A673 (cell line): ENCODE measurements at regions not wholly inside any gene's neighbourhood (a gene's known extent, or its start where the extent isn't known, plus 50 kb on each side); places are given as distances from the start of the nearest gene placed in this dataset.
"Not testable (repeated sequence)": the region's sequence is repeated elsewhere in the genome, so short reads cannot be mapped to it uniquely, and the experiment has no call there.

Experiments
- BruUV-seq: library from RNA; stranded (reverse); fragments of 400-500 nt; replicated peaks from 2 replicates; lab custom pipeline; 2021; lab: Mats Ljungman, UMichigan
- CTCF ChIA-PET: fragments of 300-600 bp; sonication (Branson Sonifier 250); formaldehyde crosslinking; loops from one replicate; lab custom pipeline; 2022; ENCODE audit warnings: antibody characterized with exemption; lab: Charles Lee
- POLR2A ChIA-PET: fragments of 300-600 bp; sonication (Branson Sonifier 250); formaldehyde crosslinking; loops from one replicate; lab custom pipeline; 2022; ENCODE audit warnings: antibody characterized with exemption; ENCODE audit not compliant: low non-redundant PET; lab: Charles Lee
- DNase-seq: peaks from one replicate; pipeline ENCODE4 v3.0.0-alpha.2; 2015; ENCODE audit warnings: low spot score
- H3K27ac ChIP-seq: fragments of 200-600 bp; sonication (generic); 2 replicates; pipeline ENCODE4 v1.5.1; 2016; ENCODE audit warnings: mixed run types, low read depth, mild to moderate bottlenecking, mixed read lengths, antibody characterized with exemption, low read length; ENCODE audit not compliant: poor library complexity, severe bottlenecking
- H3K27me3 ChIP-seq: fragments of 200-600 bp; sonication (generic); replicated peaks from 2 replicates; pipeline ENCODE4 v1.6.1; 2017; ENCODE audit warnings: mixed run types, low read depth, mild to moderate bottlenecking, mixed read lengths, antibody characterized with exemption, low read length; ENCODE audit not compliant: insufficient read depth, poor library complexity
- H3K36me3 ChIP-seq: fragments of 200-600 bp; sonication (generic); 2 replicates; pipeline ENCODE4 v1.6.1; 2016; ENCODE audit warnings: mixed run types, mild to moderate bottlenecking, mixed read lengths, antibody characterized with exemption, low read length; ENCODE audit not compliant: insufficient read depth, poor library complexity, severe bottlenecking
- H3K4me1 ChIP-seq: fragments of 200-600 bp; sonication (generic); 2 replicates; pipeline ENCODE4 v1.6.1; 2017; ENCODE audit warnings: mixed run types, mild to moderate bottlenecking, mixed read lengths, antibody characterized with exemption, low read length; ENCODE audit not compliant: insufficient read depth, poor library complexity, severe bottlenecking
- H3K4me3 ChIP-seq: fragments of 200-600 bp; sonication (generic); 2 replicates; pipeline ENCODE4 v1.5.1; 2016; ENCODE audit warnings: low read depth, mixed run types, mild to moderate bottlenecking, mixed read lengths, low read length; ENCODE audit not compliant: poor library complexity, severe bottlenecking
- H3K9me3 ChIP-seq: fragments of 200-600 bp; sonication (generic); 2 replicates; pipeline ENCODE4 v1.6.1; 2016; ENCODE audit warnings: mixed run types, low read depth, mild to moderate bottlenecking, mixed read lengths, antibody characterized with exemption, low read length; ENCODE audit not compliant: poor library complexity, severe bottlenecking
- EZH2 ChIP-seq: fragments of 200-600 bp; sonication (generic); IDR thresholded peaks from 2 replicates; pipeline ENCODE4 v1.6.1; 2017; ENCODE audit warnings: borderline replicate concordance, low read depth, mild to moderate bottlenecking, mixed read lengths, antibody characterized with exemption, low read length; ENCODE audit not compliant: poor library complexity, severe bottlenecking
- intact Hi-C: fragments of 100-400 bp; cut with micrococcal nuclease; formaldehyde crosslinking; loops from one replicate; pipeline ENCODE4 v1.10.0; 2022; ENCODE audit not compliant: unreplicated experiment
- TF ChIP-seq, protein P1 (sequence below): fragments of 300-800, 200-600 bp; sonication (generic); conservative IDR thresholded peaks from 2 replicates; pipeline ENCODE4 v1.5.1; 2017; ENCODE audit warnings: low read depth, mild to moderate bottlenecking, antibody characterized with exemption, low read length, moderate library complexity, mixed read lengths

GRCh38 chr4:156374894-156375293, 421.2 kb upstream of the CTSO start:
- Histone ChIP-seq H3K27me3 (no peaks in the 10 kb centered on the region), H3K36me3 (no peaks in the 10 kb centered on the region), H3K9me3 (no peaks in the 10 kb centered on the region), H3K4me3 (no peak overlapping the region), H3K27ac (no peak overlapping the region), H3K4me1 (peaks cover 7% of the 10 kb centered on the region)
- no peak for TF ChIP-seq EZH2
- TF ChIP-seq, protein P1, sequence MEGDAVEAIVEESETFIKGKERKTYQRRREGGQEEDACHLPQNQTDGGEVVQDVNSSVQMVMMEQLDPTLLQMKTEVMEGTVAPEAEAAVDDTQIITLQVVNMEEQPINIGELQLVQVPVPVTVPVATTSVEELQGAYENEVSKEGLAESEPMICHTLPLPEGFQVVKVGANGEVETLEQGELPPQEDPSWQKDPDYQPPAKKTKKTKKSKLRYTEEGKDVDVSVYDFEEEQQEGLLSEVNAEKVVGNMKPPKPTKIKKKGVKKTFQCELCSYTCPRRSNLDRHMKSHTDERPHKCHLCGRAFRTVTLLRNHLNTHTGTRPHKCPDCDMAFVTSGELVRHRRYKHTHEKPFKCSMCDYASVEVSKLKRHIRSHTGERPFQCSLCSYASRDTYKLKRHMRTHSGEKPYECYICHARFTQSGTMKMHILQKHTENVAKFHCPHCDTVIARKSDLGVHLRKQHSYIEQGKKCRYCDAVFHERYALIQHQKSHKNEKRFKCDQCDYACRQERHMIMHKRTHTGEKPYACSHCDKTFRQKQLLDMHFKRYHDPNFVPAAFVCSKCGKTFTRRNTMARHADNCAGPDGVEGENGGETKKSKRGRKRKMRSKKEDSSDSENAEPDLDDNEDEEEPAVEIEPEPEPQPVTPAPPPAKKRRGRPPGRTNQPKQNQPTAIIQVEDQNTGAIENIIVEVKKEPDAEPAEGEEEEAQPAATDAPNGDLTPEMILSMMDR, result no peak
- ChIA-PET POLR2A (no interaction called here), CTCF (no interaction called here)
- BruUV-seq, result no TSS peak
- DNase-seq, result no peak
- intact Hi-C loops, result no loop called here

DNA sequence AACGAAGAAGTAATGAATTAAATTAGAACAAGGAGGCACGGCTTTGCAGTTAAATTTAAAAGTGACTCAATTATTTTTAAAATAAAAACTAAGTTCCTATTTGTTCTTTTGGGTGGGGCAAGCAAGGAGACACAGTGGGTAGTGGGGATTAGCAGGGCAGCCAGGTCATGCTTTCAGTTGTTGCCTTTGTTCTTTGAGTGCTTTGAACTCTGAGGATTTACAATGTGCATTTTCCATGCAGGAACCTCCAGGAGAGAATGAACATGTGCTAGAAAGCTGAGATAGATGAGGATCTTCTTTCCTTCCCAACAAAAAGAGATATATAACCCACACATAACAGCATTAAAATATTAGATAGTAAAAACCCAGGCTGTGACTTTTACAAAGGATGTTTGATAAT, 420.4 kb upstream of the CTSO start:
- Histone ChIP-seq H3K9me3 (no peaks in the 10 kb centered on the region), H3K27me3 (no peaks in the 10 kb centered on the region), H3K36me3 (no peaks in the 10 kb centered on the region), H3K4me1 (peaks cover 7% of the 10 kb centered on the region), H3K4me3 (no peak overlapping the region), H3K27ac (no peak overlapping the region)
- no TSS peak for BruUV-seq
- no peak for TF ChIP-seq EZH2
- TF ChIP-seq, protein P1, result no peak
- intact Hi-C loops, result no loop called here
- DNase-seq, result peak; percentile 34
- CTCF ChIA-PET, result no interaction called here
- POLR2A ChIA-PET, result no interaction called here

DNA sequence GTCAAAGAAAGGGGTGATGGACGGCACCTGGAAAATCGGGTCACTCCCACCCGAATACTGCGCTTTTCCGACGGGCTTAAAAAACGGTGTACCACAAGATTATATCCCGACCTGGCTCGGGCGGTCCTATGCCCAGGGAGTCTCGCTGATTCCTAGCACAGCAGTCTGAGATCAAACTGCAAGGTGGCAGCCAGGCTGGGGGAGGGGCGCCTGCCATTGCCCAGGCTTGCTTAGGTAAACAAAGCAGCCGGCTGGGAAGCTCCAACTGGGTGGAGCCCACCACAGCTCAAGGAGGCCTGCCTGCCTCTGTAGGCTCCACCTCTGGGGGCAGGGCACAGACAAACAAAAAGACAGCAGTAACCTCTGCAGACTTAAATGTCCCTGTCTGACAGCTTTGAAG, 413.8 kb upstream of the CTSO start:
- H3K9me3 ChIP-seq, DNase-seq, BruUV-seq, H3K27ac ChIP-seq, POLR2A ChIA-PET, H3K36me3 ChIP-seq, CTCF ChIA-PET, intact Hi-C loops, H3K27me3 ChIP-seq, H3K4me1 ChIP-seq, H3K4me3 ChIP-seq: not testable (repeated sequence)

GRCh38 chr4:156362581-156362980, 408.9 kb upstream of the CTSO start:
- Histone ChIP-seq H3K9me3 (no peaks in the 10 kb centered on the region), H3K4me3 (no peak overlapping the region), H3K27me3 (no peaks in the 10 kb centered on the region), H3K4me1 (no peaks in the 10 kb centered on the region), H3K27ac (no peak overlapping the region), H3K36me3 (no peaks in the 10 kb centered on the region)
- POLR2A ChIA-PET, result no interaction called here
- intact Hi-C loops, result no loop called here
- BruUV-seq, result no TSS peak
- no peak for TF ChIP-seq EZH2
- TF ChIP-seq, protein P1, result no peak
- no peak for DNase-seq
- CTCF ChIA-PET, result no interaction called here
